GM19397 (cell line): ENCODE measurements at regions not wholly inside any gene's neighbourhood (a gene's known extent, or its start where the extent isn't known, plus 50 kb on each side); places are given as distances from the start of the nearest gene placed in this dataset.
A peak's percentile ranks its signal among the peaks of the same experiment; 100 is the strongest.

Experiments
- ATAC-seq: cut with Tn5 transposase; IDR thresholded peaks from one replicate; pipeline ENCODE4 v1.9.1; 2021; ENCODE audit warnings: mild to moderate bottlenecking, moderate library complexity; ENCODE audit not compliant: unreplicated experiment

DNA sequence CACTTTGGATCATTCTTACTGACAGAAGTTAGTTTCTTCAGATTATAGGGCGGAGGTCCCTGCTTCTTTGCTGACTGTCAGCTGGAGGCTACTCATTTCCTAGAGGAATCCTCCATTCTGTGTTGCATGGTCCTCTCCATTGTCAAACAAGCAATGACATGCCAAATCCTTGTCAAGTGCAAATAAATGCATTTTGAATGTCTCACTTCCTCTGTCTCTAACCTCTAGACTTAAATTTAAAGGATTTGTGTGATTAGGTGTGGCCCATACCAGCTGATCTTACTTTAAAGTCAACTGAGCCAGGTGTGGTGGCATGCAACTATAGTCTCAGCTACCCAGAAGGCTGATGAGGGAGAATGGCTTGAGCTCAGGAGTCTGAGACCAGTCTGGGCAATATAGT, 458.4 kb upstream of the CCDC179 start:
- no peak for ATAC-seq

DNA sequence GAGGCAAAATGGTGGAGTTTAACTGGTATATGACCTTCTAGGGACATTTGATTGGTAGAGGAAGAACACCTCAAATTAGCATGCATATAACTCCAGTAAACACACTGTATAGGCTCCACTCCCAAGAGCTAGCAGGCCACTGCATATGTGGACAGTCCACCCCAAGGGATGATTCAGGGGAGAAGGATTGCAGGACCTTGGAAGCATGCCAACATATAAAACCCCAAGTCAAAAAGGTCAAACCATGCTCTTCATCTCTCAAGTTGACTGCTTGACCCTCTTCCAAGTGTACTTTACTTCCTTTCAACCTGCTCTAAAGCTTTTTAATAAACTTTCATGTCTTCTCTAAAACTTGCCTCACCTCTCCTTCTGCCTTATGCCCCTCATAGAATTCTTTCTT, 459.9 kb upstream of the CCDC179 start:
- ATAC-seq: no peak

DNA sequence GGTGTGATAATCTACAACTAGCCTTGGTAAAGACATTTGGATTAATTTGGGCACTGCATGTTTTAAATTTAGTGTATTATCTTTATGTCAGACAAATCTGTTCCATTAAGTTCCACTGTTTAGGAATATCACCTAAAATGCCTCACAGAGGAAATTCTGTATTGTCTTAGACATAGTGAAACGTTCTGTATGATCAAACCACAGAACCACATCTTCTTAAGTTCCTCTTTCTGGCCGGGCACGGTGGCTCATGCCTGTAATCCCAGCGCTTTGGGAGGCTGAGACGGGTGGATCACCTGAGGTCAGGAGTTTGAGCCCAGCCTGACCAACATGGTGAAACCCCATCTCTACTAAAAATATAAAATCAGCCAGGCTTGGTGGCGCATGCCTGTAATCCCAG, 475.3 kb upstream of the CCDC179 start:
- ATAC-seq: peak; percentile 71

DNA sequence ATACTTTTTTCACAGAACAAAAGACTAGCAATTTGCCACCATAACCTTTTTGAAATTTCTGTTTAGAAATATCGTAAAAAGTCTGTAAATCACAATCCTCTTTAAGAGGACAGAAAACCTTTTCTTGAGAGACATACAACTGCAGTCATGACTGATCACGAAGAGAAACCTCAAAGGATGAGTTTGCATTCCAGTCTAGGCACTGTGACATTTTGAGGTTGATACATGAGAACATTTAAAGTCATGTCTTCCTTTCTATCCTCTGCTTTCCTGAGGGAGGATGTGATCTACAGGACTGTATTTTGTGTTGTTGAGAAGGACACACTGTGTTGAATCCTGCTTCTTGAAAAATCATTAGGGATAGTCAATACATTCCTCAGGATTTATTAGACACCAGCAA, 476.7 kb upstream of the CCDC179 start:
- ATAC-seq: no peak

DNA sequence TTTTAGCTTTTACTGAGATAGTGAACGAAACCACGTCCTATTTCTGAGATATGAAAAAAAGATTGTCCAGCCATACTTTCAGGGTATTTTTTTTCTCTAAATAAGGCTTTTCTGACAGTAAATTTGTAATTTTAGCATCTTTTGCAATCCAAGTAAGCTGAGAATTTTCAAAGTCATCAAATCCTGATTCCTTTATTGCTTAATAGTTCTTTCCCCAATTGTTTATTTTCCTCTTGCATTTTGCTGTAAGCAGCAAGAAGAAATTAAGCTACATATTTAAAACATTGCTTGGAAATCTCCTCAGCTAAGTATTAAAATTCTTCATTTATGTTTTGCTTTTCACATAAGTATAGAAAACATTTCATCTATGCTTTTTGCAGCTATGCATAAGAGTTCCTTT, 493.3 kb upstream of the CCDC179 start:
- no peak for ATAC-seq

DNA sequence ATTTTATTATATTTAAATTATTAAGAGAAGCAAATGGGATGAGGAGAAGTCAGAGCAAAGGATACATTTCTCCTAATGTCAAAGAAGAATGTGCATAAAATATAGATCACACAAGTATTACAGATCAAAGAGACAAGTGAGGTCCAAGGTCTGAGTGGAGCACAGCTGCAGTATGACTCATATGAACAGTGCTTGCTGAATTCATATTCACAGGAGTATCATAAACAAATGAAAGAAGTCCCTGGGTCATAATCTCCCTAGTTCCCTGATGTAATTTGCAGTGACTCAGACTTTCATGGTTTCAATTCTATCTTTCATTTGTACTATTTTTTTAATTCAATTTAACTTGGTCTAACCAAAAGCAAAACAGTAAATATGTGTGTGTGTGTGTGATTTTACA, 499.0 kb upstream of the CCDC179 start:
- ATAC-seq: no peak

DNA sequence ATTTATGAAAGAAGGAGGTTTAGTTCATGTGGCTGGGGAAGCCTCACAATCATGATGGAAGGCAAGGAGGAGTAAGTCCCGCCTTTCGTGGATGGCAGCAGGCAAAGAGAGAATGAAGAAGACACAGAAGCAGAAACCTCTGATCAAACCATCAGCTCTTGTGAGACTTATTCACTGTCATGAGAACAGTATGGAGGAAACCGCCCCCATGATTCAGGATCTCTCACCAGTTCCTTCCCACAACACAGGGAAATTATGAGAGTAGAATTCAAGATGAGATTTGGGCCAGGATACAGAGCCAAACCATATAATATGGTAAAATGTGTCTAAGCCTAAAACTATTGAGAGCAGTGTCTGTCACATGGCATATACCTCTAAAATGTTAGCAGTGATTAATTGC, 503.8 kb upstream of the CCDC179 start:
- ATAC-seq: no peak

DNA sequence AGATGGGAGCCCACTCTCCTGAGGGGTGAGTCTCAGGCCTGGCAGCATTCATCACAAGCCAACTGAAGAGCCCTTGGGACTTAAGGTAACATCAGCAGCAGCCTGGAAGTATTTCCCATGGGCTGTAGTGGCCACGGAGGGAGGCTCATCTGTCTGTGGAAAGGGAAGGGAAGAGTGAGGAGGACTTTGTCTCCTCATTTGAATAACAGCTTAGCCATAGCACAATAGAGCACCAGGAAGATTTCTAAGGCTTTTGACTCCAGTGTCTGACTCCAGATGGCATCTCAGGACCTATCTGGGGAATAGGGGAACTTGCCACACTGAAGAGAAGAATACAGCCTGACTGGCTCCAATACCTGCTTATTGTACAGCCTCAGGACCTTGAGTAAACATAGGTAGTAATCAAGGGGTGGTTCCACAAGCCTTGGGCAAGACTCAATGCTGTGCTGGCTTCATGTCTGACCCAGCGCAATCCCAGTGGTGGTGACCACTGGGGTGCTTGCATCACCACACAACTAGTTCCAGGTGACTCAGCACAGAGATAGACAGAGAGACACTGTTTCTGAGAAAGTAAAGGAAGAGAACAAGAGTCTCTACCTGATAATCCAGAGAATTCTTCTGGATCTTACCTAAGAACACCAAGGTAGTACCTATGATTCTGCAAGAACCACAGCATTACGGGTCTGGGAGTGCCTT, 510.5 kb upstream of the CCDC179 start:
- ATAC-seq: no peak

DNA sequence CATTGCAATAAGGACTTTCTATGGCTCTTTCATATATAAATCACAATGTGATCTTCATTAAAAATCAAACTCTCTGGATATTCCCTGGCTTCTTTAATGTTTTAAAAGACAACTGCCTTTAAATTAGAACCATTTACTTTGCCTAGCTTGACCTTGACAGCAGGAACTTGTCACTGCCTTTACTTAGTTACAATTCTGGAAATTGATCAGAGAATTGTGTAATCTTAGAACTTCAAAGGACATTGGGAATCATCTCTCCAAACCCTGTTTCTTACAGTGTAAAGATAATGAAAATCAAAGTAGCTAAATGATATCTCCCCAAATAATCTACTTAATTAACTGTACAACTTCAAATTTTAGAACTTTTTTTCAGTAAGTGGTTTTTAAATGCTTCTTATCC, 517.6 kb upstream of the CCDC179 start:
- no peak for ATAC-seq

DNA sequence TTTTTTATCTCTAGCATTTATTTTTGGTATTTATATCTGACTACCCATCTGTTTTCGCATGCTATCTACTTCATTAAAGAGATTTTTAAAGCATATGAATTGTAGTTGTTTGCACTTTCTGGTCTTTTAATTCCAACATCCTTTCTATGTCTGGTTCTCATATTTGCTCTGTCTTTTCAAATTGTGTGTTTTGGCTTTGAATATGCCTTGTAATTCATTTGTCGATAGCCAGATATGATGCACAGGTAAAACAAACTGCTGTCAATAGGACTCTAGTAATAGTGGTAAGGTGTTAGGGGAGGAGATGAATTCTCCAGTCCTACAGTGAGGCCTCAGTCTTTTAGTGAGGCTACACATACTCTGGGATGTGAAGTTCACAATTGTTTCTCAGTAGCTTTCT, 530.8 kb upstream of the CCDC179 start:
- ATAC-seq: no peak

DNA sequence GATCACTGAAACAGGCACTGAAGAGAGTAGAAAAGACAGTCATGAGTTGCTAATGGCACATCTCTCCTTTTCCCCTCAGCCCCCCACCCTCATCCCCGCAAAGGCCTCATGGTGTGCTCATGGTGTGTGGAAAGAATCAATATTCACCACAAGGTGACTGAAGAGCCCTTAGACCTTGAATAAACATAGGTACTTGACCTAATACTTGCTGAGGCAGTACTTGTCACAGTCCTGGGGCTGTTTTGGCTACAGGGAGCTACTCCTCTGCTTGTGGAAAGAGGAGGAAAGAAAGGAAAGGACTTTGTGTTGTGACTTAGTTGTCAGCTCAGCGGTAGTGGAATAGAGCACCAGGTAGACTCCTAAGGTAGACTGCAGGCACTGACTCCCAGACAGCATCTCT, 537.8 kb upstream of the CCDC179 start:
- ATAC-seq: no peak

DNA sequence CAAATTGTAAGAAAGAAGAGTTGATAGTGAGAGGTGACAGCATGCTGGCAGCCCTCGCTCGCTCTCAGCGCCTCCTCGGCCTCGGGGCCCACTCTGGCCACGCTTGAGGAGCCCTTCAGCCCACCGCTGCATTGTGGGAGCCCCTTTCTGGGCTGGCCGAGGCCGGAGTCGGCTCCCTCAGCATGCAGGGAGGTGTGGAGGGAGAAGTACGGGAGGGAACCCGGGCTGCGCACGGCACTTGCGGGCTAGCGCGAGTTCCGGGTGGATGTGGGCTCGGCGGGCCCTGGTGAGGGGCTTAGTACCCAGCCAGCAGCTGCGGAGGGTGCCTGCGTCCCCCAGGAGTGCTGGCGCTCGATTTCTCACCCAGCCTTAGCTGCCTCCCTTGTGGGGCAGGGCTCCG, 539.7 kb upstream of the CCDC179 start:
- ATAC-seq: no peak

DNA sequence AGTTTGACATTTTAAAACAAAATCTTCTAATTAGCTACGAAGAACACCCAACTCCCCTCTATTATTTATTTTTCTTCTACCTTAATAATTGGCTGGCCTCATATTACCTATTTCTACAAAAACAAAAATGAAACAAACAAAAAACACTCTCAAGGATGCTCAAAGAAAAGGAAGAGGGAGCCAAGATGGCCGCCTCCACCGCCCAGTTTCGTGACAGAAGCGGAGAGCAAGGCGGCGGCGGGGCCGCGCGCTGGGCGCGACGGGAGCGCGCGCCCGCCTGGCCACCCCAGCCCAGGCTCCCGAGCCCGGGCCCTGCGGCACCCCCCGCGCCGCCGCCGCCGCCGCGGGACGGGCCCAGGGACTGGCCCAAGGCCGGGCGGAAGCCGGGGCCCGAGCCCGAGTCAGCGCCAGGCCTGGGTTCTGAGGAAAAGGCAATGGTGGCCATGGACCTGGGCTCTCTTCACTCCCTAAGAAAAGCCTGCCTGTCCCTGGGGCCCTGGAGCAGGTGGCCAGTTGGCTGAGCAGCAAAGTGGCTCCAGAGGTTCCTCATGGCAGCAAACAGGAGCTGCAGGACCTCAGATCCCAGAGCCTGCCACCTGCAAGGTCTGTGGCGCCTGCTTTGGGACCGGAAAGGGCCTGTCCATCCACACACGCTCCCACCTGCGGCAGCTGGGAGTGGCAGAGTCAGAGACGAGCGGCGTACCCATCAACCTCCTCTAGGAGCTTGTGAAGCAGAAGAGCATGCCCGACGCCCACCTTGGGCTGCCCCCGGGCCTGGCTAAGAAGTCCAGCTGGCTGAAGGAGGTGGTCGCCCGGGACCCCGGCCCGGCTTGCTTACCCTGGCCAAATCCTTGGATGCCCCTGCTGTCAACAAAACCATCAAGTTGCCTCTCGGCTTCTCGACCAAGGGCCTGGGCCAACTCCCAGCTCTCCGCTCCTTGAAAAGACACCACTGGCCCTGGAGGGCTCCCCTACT, 543.2 kb upstream of the CCDC179 start:
- ATAC-seq: no peak

DNA sequence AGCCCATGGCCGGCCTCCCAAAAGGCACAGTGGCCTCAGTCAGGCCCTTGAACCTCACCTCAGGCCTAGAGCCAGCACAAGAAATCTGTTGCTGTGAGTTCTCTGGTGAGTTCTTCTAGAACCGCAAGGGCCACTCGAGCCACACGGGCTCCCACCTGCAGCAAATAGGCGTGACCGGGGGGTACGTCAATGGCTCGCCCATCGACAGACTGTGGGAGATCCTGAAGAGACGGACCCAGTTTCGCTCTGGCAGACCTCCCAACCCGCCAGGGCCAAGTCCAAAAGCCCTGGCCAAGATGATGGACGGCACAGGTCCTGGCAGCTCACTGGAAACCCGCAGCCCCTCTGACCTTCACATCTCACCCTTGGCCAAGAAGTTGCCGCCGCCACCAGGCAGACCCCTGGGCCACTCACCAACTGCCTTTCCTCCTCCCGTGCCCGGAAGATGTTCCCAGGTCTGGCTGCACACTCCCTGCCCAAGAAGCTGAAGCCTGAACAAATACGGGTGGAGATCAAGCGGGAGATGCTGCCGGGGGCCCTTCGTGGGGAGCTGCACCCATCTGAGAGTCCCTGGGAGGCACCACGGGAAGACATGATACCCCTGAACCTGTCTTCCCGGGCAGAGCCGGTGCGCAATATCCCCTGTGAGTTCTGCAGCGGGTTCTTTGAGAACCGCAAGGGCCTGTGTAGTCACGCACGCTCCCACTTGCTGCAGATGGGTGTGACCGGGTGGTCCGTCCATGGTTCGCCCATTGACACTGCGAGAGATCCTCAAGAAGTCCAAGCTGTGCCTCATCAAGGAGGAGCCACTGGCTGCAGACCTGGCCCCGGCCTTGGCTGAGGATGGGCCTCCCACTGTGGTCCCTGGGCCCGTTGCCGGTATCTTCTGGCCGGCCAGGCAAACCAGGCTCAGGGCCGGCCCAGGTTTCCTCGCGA, 544.2 kb upstream of the CCDC179 start:
- ATAC-seq: no peak

DNA sequence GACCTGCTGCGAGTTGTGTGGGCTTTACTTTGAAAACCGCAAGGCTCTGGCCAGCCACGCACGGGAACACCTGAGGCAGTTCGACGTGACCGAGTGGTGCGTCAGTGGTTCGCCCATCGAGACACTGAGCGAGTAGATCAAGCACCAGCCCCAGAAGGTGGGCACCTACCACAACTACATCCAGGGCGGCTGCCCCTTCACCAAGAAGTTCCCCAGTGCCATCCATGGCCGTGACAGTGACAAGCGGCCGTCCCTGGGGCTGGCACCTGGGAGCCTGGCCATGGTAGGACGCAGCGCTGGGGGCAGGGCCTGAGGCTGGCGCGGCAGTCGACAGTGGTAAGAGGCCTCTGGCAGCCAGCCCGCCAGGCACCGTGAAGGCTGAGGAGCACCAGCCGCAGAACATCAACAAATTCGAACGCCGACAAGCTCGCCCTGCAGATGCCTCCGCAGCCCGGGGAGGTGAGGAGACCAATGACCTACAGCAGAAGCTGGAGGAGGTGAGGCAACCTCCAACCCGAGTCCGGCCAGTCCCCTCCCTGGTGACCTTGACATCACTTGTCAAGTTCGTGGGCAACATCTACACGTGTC, 545.2 kb upstream of the CCDC179 start:
- ATAC-seq: no peak

DNA sequence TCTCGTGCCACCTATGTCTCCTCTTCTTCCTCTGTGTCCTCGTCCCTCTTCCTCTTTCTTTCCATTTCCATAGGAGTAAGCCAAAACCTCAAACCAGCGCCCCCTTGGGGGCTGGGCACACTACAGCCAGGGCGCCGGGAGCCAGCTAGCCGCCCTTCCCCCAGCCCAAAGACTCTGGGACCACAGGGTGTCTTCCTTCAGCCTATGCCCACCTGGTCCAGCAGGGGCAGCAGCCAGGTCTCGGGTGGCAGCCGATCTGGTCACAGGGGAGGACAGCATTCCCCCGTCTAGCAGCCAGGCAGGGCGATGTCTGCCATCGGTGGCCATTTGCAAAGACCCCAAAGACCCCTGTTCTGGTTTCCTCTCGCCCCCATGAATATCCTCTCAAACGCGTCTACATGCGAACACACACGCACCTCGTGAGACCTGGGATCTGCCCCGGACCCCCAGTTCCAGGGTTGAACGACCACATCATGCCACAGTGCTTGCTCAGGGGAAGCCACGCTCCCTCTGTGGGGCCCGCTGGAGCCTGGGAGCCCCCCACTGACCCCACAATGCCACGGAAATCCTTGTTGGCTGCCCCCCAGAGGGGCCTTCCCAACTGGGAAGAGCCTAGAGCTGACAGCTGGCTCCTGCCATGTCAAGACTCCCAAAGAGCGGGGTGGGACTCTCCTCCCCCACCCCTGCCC, 546.0 kb upstream of the CCDC179 start:
- no peak for ATAC-seq

DNA sequence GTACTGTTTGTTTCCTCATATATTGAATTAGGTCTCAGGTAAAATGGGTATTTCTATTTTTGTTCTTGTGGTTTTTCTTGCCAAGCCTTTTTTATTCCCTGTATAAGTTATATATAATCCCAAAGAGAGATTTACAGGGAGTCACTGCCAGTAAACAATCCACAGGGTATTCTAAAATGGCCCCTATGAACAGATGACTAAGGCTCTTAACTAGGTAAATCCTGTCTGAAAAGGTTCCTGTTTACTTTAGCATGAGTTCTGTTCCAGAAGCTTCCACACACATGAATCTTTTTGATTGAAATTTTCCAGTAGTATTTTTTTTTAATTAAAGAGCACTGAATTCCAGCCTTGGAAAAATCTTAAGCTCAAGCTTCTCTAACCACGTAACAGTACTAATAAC, 552.8 kb upstream of the CCDC179 start:
- no peak for ATAC-seq

DNA sequence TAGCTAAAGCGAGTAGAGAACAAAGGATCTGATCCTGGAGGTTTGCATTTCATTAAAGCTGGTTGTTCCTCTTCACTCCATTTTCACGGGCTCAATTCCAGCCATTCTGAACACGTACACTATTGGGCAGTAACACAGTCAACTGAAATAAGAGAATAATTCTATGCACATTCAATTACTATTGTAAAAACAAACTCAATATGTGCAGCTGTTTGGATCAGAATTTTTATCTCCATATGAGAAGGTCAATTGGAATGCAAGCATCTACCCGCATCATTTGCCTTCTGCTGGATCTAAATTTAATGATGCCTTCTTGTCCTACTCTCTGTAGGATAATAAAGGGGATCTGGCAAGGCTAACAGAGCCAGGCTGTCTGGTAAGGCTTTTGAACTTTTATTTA, 562.8 kb upstream of the CCDC179 start:
- no peak for ATAC-seq

DNA sequence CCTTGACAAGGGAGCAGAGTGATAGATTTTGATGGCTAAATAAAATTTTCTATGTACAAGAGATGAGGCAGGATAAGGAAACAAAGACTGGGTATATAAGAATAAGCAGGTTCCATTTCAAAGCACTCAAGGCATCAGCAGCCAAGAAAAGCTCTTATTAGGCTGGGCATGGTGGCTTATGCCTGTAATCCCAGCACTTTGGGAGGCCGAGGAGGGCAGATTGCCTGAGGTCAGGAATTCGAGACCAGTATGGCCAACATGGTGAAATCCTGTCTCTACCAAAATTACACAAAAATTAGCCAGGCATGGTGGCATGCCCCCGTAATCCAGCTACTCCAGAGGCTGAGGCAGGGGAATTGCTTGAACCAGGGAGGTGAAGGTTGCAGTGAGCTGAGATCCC, 563.4 kb upstream of the CCDC179 start:
- ATAC-seq: no peak

DNA sequence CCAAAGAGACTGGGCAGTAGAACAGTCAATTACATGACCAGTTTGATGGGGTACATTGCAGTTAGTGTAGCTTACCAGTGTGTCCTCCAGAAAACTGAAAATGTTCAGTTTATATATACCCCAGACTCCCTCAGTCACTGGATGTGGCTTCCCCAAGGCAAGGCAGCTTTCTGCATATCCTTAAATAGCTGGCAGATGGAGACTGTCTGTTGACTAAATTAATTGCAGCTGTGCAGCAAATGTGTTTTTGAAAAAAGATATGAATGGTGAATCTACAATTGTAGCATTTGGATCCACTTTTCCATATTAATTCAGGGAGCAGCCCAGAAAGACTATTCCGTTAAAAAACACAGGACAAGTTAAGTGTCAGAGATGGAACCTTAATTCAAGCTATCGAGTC, 565.1 kb upstream of the CCDC179 start:
- no peak for ATAC-seq
